Neuronal stem cell (in vitro differentiated cells): ENCODE measurements at regions not wholly inside any gene's neighbourhood (a gene's known extent, or its start where the extent isn't known, plus 50 kb on each side); places are given as distances from the start of the nearest gene placed in this dataset.

Experiments used
- DNase-seq: peaks from one replicate; pipeline ENCODE4 v3.0.0-alpha.2; 2013; ENCODE audit warnings: low spot score
- H2AFZ ChIP-seq: one replicate; pipeline ENCODE4 v1.6.1; 2013; ENCODE audit warnings: mild to moderate bottlenecking, low read length, inconsistent platforms
- H2AK5ac ChIP-seq: 2 replicates; pipeline ENCODE4 v1.6.1; 2013; ENCODE audit warnings: low read depth, mild to moderate bottlenecking, inconsistent platforms, low read length, moderate library complexity, mixed read lengths
- H2BK120ac ChIP-seq: 2 replicates; pipeline ENCODE4 v1.6.1; 2013; ENCODE audit warnings: low read depth, mild to moderate bottlenecking, inconsistent platforms, low read length, moderate library complexity, mixed read lengths
- H2BK12ac ChIP-seq: one replicate; pipeline ENCODE4 v1.6.1; 2013; ENCODE audit warnings: low read length, inconsistent platforms
- H2BK15ac ChIP-seq: 2 replicates; pipeline ENCODE4 v1.6.1; 2013; ENCODE audit warnings: mild to moderate bottlenecking, low read length, inconsistent platforms, mixed read lengths
- H2BK5ac ChIP-seq: one replicate; pipeline ENCODE4 v1.6.1; 2013; ENCODE audit warnings: inconsistent platforms, mild to moderate bottlenecking, low read length, moderate library complexity
- H3K14ac ChIP-seq: one replicate; pipeline ENCODE4 v1.6.1; 2013; ENCODE audit warnings: low read length, inconsistent platforms
- H3K18ac ChIP-seq: 2 replicates; pipeline ENCODE4 v1.6.1; 2013; ENCODE audit warnings: low read length, inconsistent platforms
- H3K23ac ChIP-seq: 2 replicates; pipeline ENCODE4 v1.6.1; 2013; ENCODE audit warnings: low read depth, mild to moderate bottlenecking, mixed read lengths, low read length, inconsistent platforms; ENCODE audit not compliant: poor library complexity
- H3K27ac ChIP-seq: replicated peaks from 3 replicates; pipeline ENCODE4 v1.5.1; 2013; ENCODE audit warnings: low read length, inconsistent platforms
- H3K27me3 ChIP-seq, 3 experiments: 2 replicates each; pipeline ENCODE4 v1.6.1; 2013; ENCODE audit warnings: low read length in 3 of 3, mild to moderate bottlenecking in 2 of 3, inconsistent platforms in 1 of 3, low read depth in 1 of 3, mixed read lengths in 1 of 3, moderate library complexity in 1 of 3; ENCODE audit not compliant: control insufficient read depth in 3 of 3, insufficient read depth in 3 of 3
- H3K36me3 ChIP-seq, 2 donors: replicated peaks in 1 of 2; 2 replicates each; pipeline ENCODE4 v1.6.1; 2013; ENCODE audit warnings: low read length in 2 of 2; ENCODE audit not compliant: control insufficient read depth in 2 of 2, insufficient read depth in 2 of 2
- H3K4ac ChIP-seq: 2 replicates; pipeline ENCODE4 v1.6.1; 2013; ENCODE audit warnings: inconsistent platforms, mild to moderate bottlenecking, low read length, moderate library complexity
- H3K4me1 ChIP-seq, 2 donors: 1 replicate in 1 of 2; 2 replicates in 1 of 2; pipeline ENCODE4 v1.6.1; 2013; ENCODE audit warnings: low read length in 2 of 2, low read depth in 1 of 2; ENCODE audit not compliant: control insufficient read depth in 2 of 2, insufficient read depth in 1 of 2
- H3K4me2 ChIP-seq: one replicate; pipeline ENCODE4 v1.6.1; 2013; ENCODE audit warnings: mild to moderate bottlenecking, low read length, inconsistent platforms; ENCODE audit not compliant: insufficient read depth, poor library complexity, severe bottlenecking
- H3K4me3 ChIP-seq, 2 donors: 2 replicates each; pipeline ENCODE4 v1.5.1; 2013; ENCODE audit warnings: low read length in 2 of 2, mild to moderate bottlenecking in 2 of 2, inconsistent platforms in 1 of 2, moderate library complexity in 1 of 2
- H3K79me1 ChIP-seq: one replicate; pipeline ENCODE4 v1.6.1; 2013; ENCODE audit warnings: low read depth, mild to moderate bottlenecking, inconsistent platforms, low read length, moderate library complexity
- H3K9ac ChIP-seq: one replicate; pipeline ENCODE4 v1.6.1; 2013; ENCODE audit warnings: mild to moderate bottlenecking, low read depth, low read length, inconsistent platforms; ENCODE audit not compliant: poor library complexity
- H3K9me3 ChIP-seq, 2 donors: replicated peaks in 1 of 2; 2 replicates each; pipeline versions ENCODE3 to v1.6.1; 2013; ENCODE audit warnings: low read length in 2 of 2, mild to moderate bottlenecking in 2 of 2, inconsistent platforms in 1 of 2, low read depth in 1 of 2, mixed read lengths in 1 of 2, moderate library complexity in 1 of 2; ENCODE audit not compliant: control insufficient read depth in 2 of 2, insufficient read depth in 1 of 2
- H4K8ac ChIP-seq: one replicate; pipeline ENCODE4 v1.6.1; 2013; ENCODE audit warnings: low read depth, mild to moderate bottlenecking, inconsistent platforms, low read length, moderate library complexity
- H4K91ac ChIP-seq: one replicate; pipeline ENCODE4 v1.6.1; 2013; ENCODE audit warnings: low read length, low read depth, mild to moderate bottlenecking, inconsistent platforms; ENCODE audit not compliant: poor library complexity
- WGBS, 2 donors: extraction: QIAGEN DNeasy Blood & Tissue Kit; methylation state at CpG; one replicate each; pipeline ENCODE4 v1.1.7; 2013; ENCODE audit warnings: missing lambda C conversion rate in 2 of 2, mixed read lengths in 1 of 2; ENCODE audit not compliant: insufficient read length in 2 of 2, insufficient replicate concordance in 1 of 2; ENCODE audit errors: extremely low coverage in 2 of 2; 5-methylcytosine and 5-hydroxymethylcytosine counted together

GRCh38 chr5:20055301-20055700 is 67.3 kb upstream of the CDH18 start:
- no peaks in the 10 kb centered on the region for H3K27me3 ChIP-seq
- H3K4ac ChIP-seq: no peak overlapping the region
- H3K4me1 ChIP-seq: no peaks in the 10 kb centered on the region
- H3K79me1 ChIP-seq: no peaks in the 10 kb centered on the region
- no peaks in the 10 kb centered on the region for H3K36me3 ChIP-seq
- H3K23ac ChIP-seq: no peak overlapping the region
- H2AFZ ChIP-seq: no peak overlapping the region
- no peaks in the 10 kb centered on the region for H3K9me3 ChIP-seq
- H3K27ac ChIP-seq: no peak overlapping the region
- WGBS, 2 donors: no CpG with 5 or more reads among the region's 1 CpG
- H3K9ac ChIP-seq: no peak overlapping the region
- no peak overlapping the region for H4K8ac ChIP-seq
- no peak overlapping the region for H2BK5ac ChIP-seq
- no peak overlapping the region for H2BK12ac ChIP-seq
- no peak overlapping the region for H2BK120ac ChIP-seq
- no peak for DNase-seq
- H4K91ac ChIP-seq: no peak overlapping the region
- H3K4me3 ChIP-seq: no peak overlapping the region
- no peak overlapping the region for H2BK15ac ChIP-seq
- H3K4me2 ChIP-seq: no peak overlapping the region
- H3K18ac ChIP-seq: no peak overlapping the region
- no peak overlapping the region for H2AK5ac ChIP-seq
- H3K14ac ChIP-seq: no peak overlapping the region

DNA sequence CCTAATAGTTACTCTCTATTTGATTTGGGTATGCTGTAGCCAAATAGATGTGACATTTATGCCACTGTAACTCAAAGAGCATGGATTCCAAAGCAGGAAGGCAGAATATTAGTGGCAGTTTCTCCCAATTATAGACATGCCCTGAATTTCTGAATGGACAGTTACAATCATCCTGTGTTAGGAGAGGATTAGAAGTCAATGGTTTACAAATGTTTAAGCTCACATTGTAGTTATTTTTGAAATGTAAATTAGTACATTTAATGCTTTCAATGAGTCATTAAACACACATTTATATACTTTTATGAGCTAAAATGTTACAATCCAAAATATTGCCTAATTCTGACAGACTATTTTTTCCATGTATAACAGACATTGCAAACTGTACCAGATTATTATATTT is 62.3 kb upstream of the CDH18 start:
- Histone ChIP-seq H2BK120ac (no peak overlapping the region), H3K4me3 (no peak overlapping the region), H3K27me3 (no peaks in the 10 kb centered on the region), H3K9ac (no peak overlapping the region), H4K91ac (no peak overlapping the region), H3K9me3 (no peaks in the 10 kb centered on the region), H2AK5ac (no peak overlapping the region), H3K36me3 (no peaks in the 10 kb centered on the region), H2BK12ac (no peak overlapping the region), H3K23ac (no peak overlapping the region), H3K18ac (no peak overlapping the region), H2AFZ (no peak overlapping the region), H2BK5ac (no peak overlapping the region), H3K79me1 (no peaks in the 10 kb centered on the region), H4K8ac (no peak overlapping the region), H3K14ac (no peak overlapping the region), H2BK15ac (no peak overlapping the region), H3K4me1 (no peaks in the 10 kb centered on the region), H3K27ac (no peak overlapping the region), H3K4ac (no peak overlapping the region), H3K4me2 (no peak overlapping the region)
- DNase-seq: no peak

DNA sequence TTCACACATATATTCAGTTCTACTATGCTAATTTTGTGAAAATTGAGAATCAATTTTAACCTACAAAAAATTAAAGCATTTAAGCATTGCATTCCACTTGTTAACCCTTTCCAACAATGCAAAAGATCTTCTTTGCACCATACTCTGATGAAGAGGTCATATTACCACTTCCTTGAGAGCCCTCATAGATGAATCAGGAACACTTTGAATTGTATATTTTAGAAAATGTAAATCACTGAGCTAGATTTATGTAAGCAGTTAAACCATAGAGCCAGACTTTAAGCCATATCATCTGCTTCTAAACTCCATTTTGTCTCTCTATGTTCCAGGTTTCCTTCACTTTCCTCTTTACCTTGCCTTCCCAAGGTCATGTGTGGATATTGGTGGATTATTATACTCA is 56.5 kb upstream of the CDH18 start:
- H3K36me3 ChIP-seq: no peaks in the 10 kb centered on the region
- H3K27ac ChIP-seq: no peak overlapping the region
- H4K8ac ChIP-seq: no peak overlapping the region
- no peak overlapping the region for H3K4me3 ChIP-seq
- no peak overlapping the region for H2AK5ac ChIP-seq
- H3K4me1 ChIP-seq: no peaks in the 10 kb centered on the region
- no peaks in the 10 kb centered on the region for H3K79me1 ChIP-seq
- no peak overlapping the region for H3K9ac ChIP-seq
- no peak overlapping the region for H3K18ac ChIP-seq
- H2BK5ac ChIP-seq: no peak overlapping the region
- no peak overlapping the region for H2BK12ac ChIP-seq
- H3K14ac ChIP-seq: no peak overlapping the region
- H2AFZ ChIP-seq: no peak overlapping the region
- H2BK120ac ChIP-seq: no peak overlapping the region
- no peaks in the 10 kb centered on the region for H3K27me3 ChIP-seq
- H3K9me3 ChIP-seq: no peaks in the 10 kb centered on the region
- H2BK15ac ChIP-seq: no peak overlapping the region
- no peak for DNase-seq
- no peak overlapping the region for H4K91ac ChIP-seq
- no peak overlapping the region for H3K23ac ChIP-seq
- no peak overlapping the region for H3K4ac ChIP-seq
- H3K4me2 ChIP-seq: no peak overlapping the region

- no peak overlapping the region for H2BK120ac ChIP-seq
- H3K23ac ChIP-seq: no peak overlapping the region
- H2AK5ac ChIP-seq: no peak overlapping the region
- DNase-seq: no peak
- H2BK15ac ChIP-seq: no peak overlapping the region
- no peak overlapping the region for H3K4me2 ChIP-seq
- no peak overlapping the region for H3K4me3 ChIP-seq
- no peaks in the 10 kb centered on the region for H3K36me3 ChIP-seq
- H3K27me3 ChIP-seq: no peaks in the 10 kb centered on the region
- no peak overlapping the region for H3K4ac ChIP-seq
- no peak overlapping the region for H2BK5ac ChIP-seq
- WGBS, 2 donors: no CpG with 5 or more reads among the region's 6 CpGs
- H2AFZ ChIP-seq: no peak overlapping the region
- H3K9ac ChIP-seq: no peak overlapping the region
- no peak overlapping the region for H3K14ac ChIP-seq
- no peak overlapping the region for H3K27ac ChIP-seq
- H3K18ac ChIP-seq: no peak overlapping the region
- H3K79me1 ChIP-seq: no peaks in the 10 kb centered on the region
- no peak overlapping the region for H4K91ac ChIP-seq
- no peak overlapping the region for H2BK12ac ChIP-seq
- no peaks in the 10 kb centered on the region for H3K4me1 ChIP-seq
- no peak overlapping the region for H4K8ac ChIP-seq
- no peaks in the 10 kb centered on the region for H3K9me3 ChIP-seq
Measured at GRCh38 chr5:20041326-20042274, 53.6 kb upstream of the CDH18 start.
